HCT116 (cell line): ENCODE measurements at regions not wholly inside any gene's neighbourhood (a gene's known extent, or its start where the extent isn't known, plus 50 kb on each side); places are given as distances from the start of the nearest gene placed in this dataset.

Experiments used
- ATAC-seq: fragments of 200-7000 bp; cut with Tn5 transposase; 2 replicates; pipeline ENCODE4 v1.9.1; 2020; ENCODE audit warnings: mild to moderate bottlenecking, moderate library complexity
- BruUV-seq: library from RNA; stranded (reverse); fragments of 400-500 nt; replicated peaks from 2 replicates; lab custom pipeline; 2021; lab: Mats Ljungman, UMichigan
- CTCF ChIA-PET: fragments of 300-600 bp; sonication (Branson Sonifier 250); formaldehyde crosslinking; loops from one replicate; lab custom pipeline; 2021; ENCODE audit warnings: antibody characterized with exemption; lab: Charles Lee
- POLR2A ChIA-PET: fragments of 300-600, 350-600 bp; sonication (Branson Sonifier 250); formaldehyde crosslinking; loops from one replicate; lab custom pipeline; 2021; ENCODE audit warnings: antibody characterized with exemption; lab: Charles Lee
- RAD21 ChIA-PET, 2 experiments: fragments of 300-600 bp; sonication (Branson Sonifier 250); formaldehyde crosslinking; loops; one replicate each; lab custom pipeline; 2023; ENCODE audit warnings: low total read pairs in 2 of 2; ENCODE audit not compliant: uncharacterized antibody in 2 of 2, unreplicated experiment in 2 of 2, low non-redundant PET in 1 of 2; lab: Charles Lee
- DNase-seq: peaks from one replicate; pipeline ENCODE4 v3.0.0-alpha.2; 2010; ENCODE audit warnings: low read depth, low spot score
- H2AFZ ChIP-seq: fragments of 200-600 bp; shearing (Covaris generic), sonication (generic); 2 replicates; pipeline ENCODE4 v1.6.1; 2017; ENCODE audit warnings: low read depth, mixed run types, mixed read lengths, antibody characterized with exemption, low read length; ENCODE audit not compliant: poor library complexity, severe bottlenecking
- H3K27ac ChIP-seq: 2 replicates; pipeline ENCODE4 v1.5.1; 2012; ENCODE audit warnings: low read depth, low read length
- H3K27me3 ChIP-seq: fragments of 200-600 bp; sonication (generic); 2 replicates; pipeline ENCODE4 v1.6.1; 2016; ENCODE audit warnings: mixed run types, low read length, mixed read lengths; ENCODE audit not compliant: insufficient read depth
- H3K36me3 ChIP-seq, 2 experiments: fragments of 200-500 bp in 1 of 2; fragments of 200-600 bp in 1 of 2; sonication (Bioruptor generic) in 1 of 2; sonication (generic) in 1 of 2; 2 replicates each; pipeline versions ENCODE4 v1.5.1 to v1.6.1; 2014 to 2016; ENCODE audit warnings: low read length in 2 of 2, inconsistent platforms in 1 of 2, mixed read lengths in 1 of 2, mixed run types in 1 of 2; ENCODE audit not compliant: insufficient read depth in 2 of 2, control insufficient read depth in 1 of 2
- H3K4me1 ChIP-seq, 2 experiments: fragments of 200-600 bp in 1 of 2; sonication (generic) in 1 of 2; 2 replicates each; pipeline versions ENCODE4 v1.5.1 to v1.6.1; 2012 to 2017; ENCODE audit warnings: low read length in 2 of 2, inconsistent platforms in 1 of 2, mild to moderate bottlenecking in 1 of 2, mixed read lengths in 1 of 2, mixed run types in 1 of 2, moderate library complexity in 1 of 2; ENCODE audit not compliant: insufficient read depth in 2 of 2, control insufficient read depth in 1 of 2
- H3K4me2 ChIP-seq: fragments of 200-600 bp; sonication (generic); 2 replicates; pipeline ENCODE4 v1.6.1; 2017; ENCODE audit warnings: mixed run types, low read length, mixed read lengths
- H3K4me3 ChIP-seq, 2 experiments: fragments of 200-600 bp in 1 of 2; sonication (generic) in 1 of 2; replicated peaks in 1 of 2; 2 replicates each; pipeline ENCODE4 v1.5.1; 2011 to 2016; ENCODE audit warnings: low read length in 2 of 2, control low read depth in 1 of 2, low read depth in 1 of 2, mild to moderate bottlenecking in 1 of 2, mixed read lengths in 1 of 2, mixed run types in 1 of 2
- H3K79me2 ChIP-seq: fragments of 200-600 bp; sonication (generic); 2 replicates; pipeline ENCODE4 v1.6.1; 2017; ENCODE audit warnings: mild to moderate bottlenecking, mixed run types, low read length, moderate library complexity, mixed read lengths; ENCODE audit not compliant: insufficient read depth
- H3K9ac ChIP-seq: fragments of 200-600 bp; sonication (generic); 2 replicates; pipeline ENCODE4 v1.6.1; 2016; ENCODE audit warnings: low read length, mixed read lengths
- H3K9me2 ChIP-seq: fragments of 200-600 bp; sonication (generic), shearing (Covaris generic); 2 replicates; pipeline ENCODE4 v1.6.1; 2017; ENCODE audit warnings: mixed run types, mild to moderate bottlenecking, moderate library complexity; ENCODE audit not compliant: insufficient read depth
- H3K9me3 ChIP-seq, 2 experiments: fragments of 200-500 bp in 1 of 2; fragments of 200-600 bp in 1 of 2; sonication (Bioruptor generic) in 1 of 2; sonication (generic) in 1 of 2; 2 replicates each; pipeline ENCODE4 v1.6.1; 2014 to 2017; ENCODE audit warnings: low read length in 2 of 2, mixed read lengths in 2 of 2, inconsistent platforms in 1 of 2, low read depth in 1 of 2, mild to moderate bottlenecking in 1 of 2, mixed run types in 1 of 2, moderate library complexity in 1 of 2; ENCODE audit not compliant: control insufficient read depth in 1 of 2, insufficient read depth in 1 of 2
- H4K20me1 ChIP-seq: fragments of 200-600 bp; sonication (generic), shearing (Covaris generic); 2 replicates; pipeline ENCODE4 v1.6.1; 2017; ENCODE audit warnings: mixed run types, mild to moderate bottlenecking, moderate library complexity; ENCODE audit not compliant: insufficient read depth
- CBX3 ChIP-seq: IDR thresholded peaks from 2 replicates; pipeline ENCODE4 v1.6.1; 2012; ENCODE audit warnings: low read depth
- ELF1 ChIP-seq: IDR thresholded peaks from 2 replicates; pipeline ENCODE4 v1.6.1; 2012; ENCODE audit warnings: low read depth, borderline replicate concordance
- EZH2phosphoT487 ChIP-seq: fragments of 200-600 bp; IDR thresholded peaks from 2 replicates; pipeline ENCODE4 v1.6.1; 2018; ENCODE audit warnings: antibody characterized with exemption, borderline replicate concordance
- POLR2A ChIP-seq: IDR thresholded peaks from 2 replicates; pipeline ENCODE4 v1.7.0; 2011; ENCODE audit warnings: borderline replicate concordance; ENCODE audit not compliant: insufficient read depth, insufficient read length; ENCODE audit errors: extremely low read depth
- RAD21 ChIP-seq: IDR thresholded peaks from 2 replicates; pipeline ENCODE4 v1.6.1; 2012; ENCODE audit warnings: low read depth, mild to moderate bottlenecking
- SP1 ChIP-seq: IDR thresholded peaks from 2 replicates; pipeline ENCODE4 v1.6.1; 2012; ENCODE audit warnings: low read depth
- SRF ChIP-seq: IDR thresholded peaks from 2 replicates; pipeline ENCODE4 v1.6.1; 2012; ENCODE audit warnings: low read depth
- TCF7L2 ChIP-seq: IDR thresholded peaks from 2 replicates; pipeline ENCODE4 v1.7.0; 2011; ENCODE audit warnings: borderline replicate concordance, inconsistent platforms; ENCODE audit not compliant: insufficient read depth, insufficient read length; ENCODE audit errors: extremely low read depth
- YY1 ChIP-seq: IDR thresholded peaks from 2 replicates; pipeline ENCODE4 v1.6.1; 2011; ENCODE audit warnings: low read length, low read depth, moderate library complexity, mild to moderate bottlenecking; ENCODE audit not compliant: insufficient replicate concordance; ENCODE audit errors: extremely low read depth
- ZNF274 ChIP-seq: fragments of 200-500 bp; sonication (Bioruptor generic); IDR thresholded peaks from 2 replicates; pipeline ENCODE4 v1.6.1; 2014; ENCODE audit warnings: mild to moderate bottlenecking, low read depth, low read length, inconsistent platforms
- intact Hi-C: fragments of 100-400 bp; cut with micrococcal nuclease; formaldehyde crosslinking; loops from 2 replicates; pipeline ENCODE4 v1.10.0; 2022
- TF ChIP-seq, protein P1 (sequence below): IDR thresholded peaks from 2 replicates; pipeline ENCODE4 v1.6.1; 2012; ENCODE audit warnings: low read depth
- TF ChIP-seq, protein P2 (sequence below): IDR thresholded peaks from 2 replicates; pipeline ENCODE4 v1.6.1; 2012

DNA sequence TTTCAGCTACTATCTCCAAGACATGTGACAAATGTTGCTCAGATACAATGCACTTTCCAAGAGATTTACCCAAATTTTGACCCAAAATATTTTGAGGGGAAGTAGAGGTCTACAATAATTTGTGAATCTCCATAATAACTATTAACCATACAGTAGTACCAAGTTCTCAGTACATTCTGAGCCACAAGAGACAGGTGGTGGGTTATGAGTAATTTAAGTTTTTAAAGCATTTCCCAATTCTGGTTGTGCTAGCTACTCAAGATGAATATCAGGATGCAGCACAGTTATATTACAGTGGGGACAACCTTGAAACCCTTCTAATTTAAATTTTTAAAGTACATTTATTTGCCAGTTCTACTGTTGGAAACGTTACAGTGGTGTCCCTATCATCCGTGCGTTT is 92.2 kb upstream of the MITF start:
- CTCF ChIA-PET: no interaction called here
- POLR2A ChIA-PET: no interaction called here
- no TSS peak for BruUV-seq

DNA sequence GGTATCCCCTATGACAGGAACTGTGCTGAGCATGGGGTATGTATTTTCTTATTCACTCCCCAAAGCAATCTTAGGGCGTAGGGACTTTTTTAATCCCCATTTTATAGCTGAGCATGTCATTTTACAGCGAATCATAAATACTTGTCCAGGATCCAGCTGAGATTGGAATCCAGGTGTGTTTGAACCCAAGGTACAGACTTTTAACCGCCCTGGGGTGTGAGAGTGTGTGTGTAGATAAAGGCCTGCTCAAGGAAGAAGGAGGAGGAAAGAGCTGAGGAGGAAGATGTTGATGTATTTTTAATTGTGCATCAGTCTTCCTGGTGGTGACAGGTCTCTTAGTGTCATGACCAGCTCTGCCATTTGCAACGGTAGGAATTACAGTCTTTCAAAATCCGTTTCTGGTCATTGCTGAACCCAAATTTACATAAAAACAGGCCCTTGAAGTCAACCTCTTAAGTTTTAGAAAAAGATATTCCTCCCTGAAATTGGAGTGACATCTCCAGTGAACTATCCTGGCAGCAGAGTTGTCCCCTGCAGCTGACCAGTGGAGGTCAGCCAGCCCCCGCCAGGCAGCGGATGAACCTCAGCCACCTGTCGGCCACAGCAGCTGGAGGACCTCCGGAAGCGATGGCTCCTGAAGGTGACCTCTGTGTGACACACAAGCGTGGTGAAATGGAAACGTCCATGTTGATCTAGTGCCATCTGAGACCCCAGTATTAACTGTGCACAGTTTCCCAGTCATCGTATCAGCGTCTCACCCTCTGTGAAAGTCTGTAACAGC is 92.8 kb upstream of the MITF start:
- ChIA-PET POLR2A (no interaction called here), RAD21 (no interaction called here), CTCF (no interaction called here)
- peaks cover 4% of the 10 kb centered on the region; the same call in 1 of the 2 replicates for H3K27me3 ChIP-seq
- no peaks in the 10 kb centered on the region for H3K36me3 ChIP-seq
- no peak overlapping the region for H3K4me2 ChIP-seq
- H4K20me1 ChIP-seq: no peaks in the 10 kb centered on the region
- no peaks in the 10 kb centered on the region for H3K79me2 ChIP-seq
- H3K9me3 ChIP-seq: no peaks in the 10 kb centered on the region
- no peak overlapping the region for H3K27ac ChIP-seq
- no peaks in the 10 kb centered on the region for H3K9me2 ChIP-seq
- H3K9ac ChIP-seq: no peak overlapping the region
- no peak overlapping the region for H2AFZ ChIP-seq
- no peaks in the 10 kb centered on the region for H3K4me1 ChIP-seq
- TF ChIP-seq ELF1 (no peak), ZNF274 (no peak), SP1 (no peak), EZH2phosphoT487 (no peak), POLR2A (no peak), RAD21 (no peak), YY1 (no peak), SRF (no peak)
- TF ChIP-seq, protein P1, sequence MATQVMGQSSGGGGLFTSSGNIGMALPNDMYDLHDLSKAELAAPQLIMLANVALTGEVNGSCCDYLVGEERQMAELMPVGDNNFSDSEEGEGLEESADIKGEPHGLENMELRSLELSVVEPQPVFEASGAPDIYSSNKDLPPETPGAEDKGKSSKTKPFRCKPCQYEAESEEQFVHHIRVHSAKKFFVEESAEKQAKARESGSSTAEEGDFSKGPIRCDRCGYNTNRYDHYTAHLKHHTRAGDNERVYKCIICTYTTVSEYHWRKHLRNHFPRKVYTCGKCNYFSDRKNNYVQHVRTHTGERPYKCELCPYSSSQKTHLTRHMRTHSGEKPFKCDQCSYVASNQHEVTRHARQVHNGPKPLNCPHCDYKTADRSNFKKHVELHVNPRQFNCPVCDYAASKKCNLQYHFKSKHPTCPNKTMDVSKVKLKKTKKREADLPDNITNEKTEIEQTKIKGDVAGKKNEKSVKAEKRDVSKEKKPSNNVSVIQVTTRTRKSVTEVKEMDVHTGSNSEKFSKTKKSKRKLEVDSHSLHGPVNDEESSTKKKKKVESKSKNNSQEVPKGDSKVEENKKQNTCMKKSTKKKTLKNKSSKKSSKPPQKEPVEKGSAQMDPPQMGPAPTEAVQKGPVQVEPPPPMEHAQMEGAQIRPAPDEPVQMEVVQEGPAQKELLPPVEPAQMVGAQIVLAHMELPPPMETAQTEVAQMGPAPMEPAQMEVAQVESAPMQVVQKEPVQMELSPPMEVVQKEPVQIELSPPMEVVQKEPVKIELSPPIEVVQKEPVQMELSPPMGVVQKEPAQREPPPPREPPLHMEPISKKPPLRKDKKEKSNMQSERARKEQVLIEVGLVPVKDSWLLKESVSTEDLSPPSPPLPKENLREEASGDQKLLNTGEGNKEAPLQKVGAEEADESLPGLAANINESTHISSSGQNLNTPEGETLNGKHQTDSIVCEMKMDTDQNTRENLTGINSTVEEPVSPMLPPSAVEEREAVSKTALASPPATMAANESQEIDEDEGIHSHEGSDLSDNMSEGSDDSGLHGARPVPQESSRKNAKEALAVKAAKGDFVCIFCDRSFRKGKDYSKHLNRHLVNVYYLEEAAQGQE: no peak
- TF ChIP-seq, protein P2, sequence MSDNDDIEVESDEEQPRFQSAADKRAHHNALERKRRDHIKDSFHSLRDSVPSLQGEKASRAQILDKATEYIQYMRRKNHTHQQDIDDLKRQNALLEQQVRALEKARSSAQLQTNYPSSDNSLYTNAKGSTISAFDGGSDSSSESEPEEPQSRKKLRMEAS: no peak
- intact Hi-C loops: no loop called here
- BruUV-seq: no TSS peak
- DNase-seq: no peak
- no peak for ATAC-seq
- H3K4me3 ChIP-seq: no peak overlapping the region

More for the DNA sequence above, 92.2 kb upstream of the MITF start:
- H3K9me3 ChIP-seq: no peaks in the 10 kb centered on the region
- intact Hi-C loops: no loop called here
- no peak overlapping the region for H3K4me3 ChIP-seq
- RAD21 ChIA-PET: no interaction called here
- ATAC-seq (no peak), DNase-seq (no peak)
- H3K27me3 ChIP-seq: peaks cover 4% of the 10 kb centered on the region; the same call in 1 of the 2 replicates
- no peaks in the 10 kb centered on the region for H3K79me2 ChIP-seq
- H4K20me1 ChIP-seq: no peaks in the 10 kb centered on the region
- H3K36me3 ChIP-seq: no peaks in the 10 kb centered on the region
- TF ChIP-seq CBX3 (no peak), TCF7L2 (no peak), EZH2phosphoT487 (no peak)
- no peak overlapping the region for H3K9ac ChIP-seq
- no peaks in the 10 kb centered on the region for H3K9me2 ChIP-seq
- no peak overlapping the region for H3K4me2 ChIP-seq
- H2AFZ ChIP-seq: no peak overlapping the region
- no peaks in the 10 kb centered on the region for H3K4me1 ChIP-seq
- no peak overlapping the region for H3K27ac ChIP-seq
